Prostate gland (tissue), 2 donors: ENCODE measurements at regions not wholly inside any gene's neighbourhood (a gene's known extent, or its start where the extent isn't known, plus 50 kb on each side); places are given as distances from the start of the nearest gene placed in this dataset.

Experiments
- DNase-seq: peaks from one replicate; pipeline ENCODE4 v3.0.0-alpha.2; 2019; ENCODE audit warnings: low spot score
- H3K27ac ChIP-seq, 2 donors: fragments of 200-600 bp; sonication (generic); 2 replicates each; pipeline ENCODE4 v1.5.1; 2017 to 2019
- H3K27me3 ChIP-seq: fragments of 200-600 bp; sonication (generic); replicated peaks from 2 replicates; pipeline ENCODE4 v1.5.1; 2019; ENCODE audit not compliant: insufficient read depth
- H3K36me3 ChIP-seq, 2 donors: fragments of 200-600 bp; sonication (generic); 1 replicate in 1 of 2; 2 replicates in 1 of 2; pipeline versions ENCODE4 v1.5.1 to v1.8.1; 2017 to 2019
- H3K4me1 ChIP-seq: fragments of 200-600 bp; sonication (generic); replicated peaks from 2 replicates; pipeline ENCODE4 v1.5.1; 2019
- H3K4me3 ChIP-seq, 2 donors: fragments of 200-600 bp; sonication (generic); 2 replicates each; pipeline ENCODE4 v1.5.1; 2017 to 2019
- H3K9me3 ChIP-seq: fragments of 200-600 bp; sonication (generic); 2 replicates; pipeline ENCODE4 v1.5.1; 2017
- POLR2A ChIP-seq: fragments of 450-650 bp; IDR thresholded peaks from one replicate; pipeline ENCODE4 v1.6.1; 2016; ENCODE audit warnings: antibody characterized with exemption, mild to moderate bottlenecking
- POLR2AphosphoS5 ChIP-seq: sonication (generic); formaldehyde crosslinking; IDR thresholded peaks from one replicate; pipeline ENCODE4 v1.6.1; 2017; ENCODE audit warnings: antibody characterized with exemption
- WGBS: methylation state at CpG from one replicate; pipeline ENCODE4 v1.1.5; 2018; 5-methylcytosine and 5-hydroxymethylcytosine counted together
- intact Hi-C: fragments of 100-400 bp; cut with DNase I; formaldehyde crosslinking; loops from one replicate; pipeline ENCODE4 v1.14.2; 2022
- TF ChIP-seq, protein P1 (sequence below), 4 experiments: fragments of 200-600 bp in 2 of 4; fragments of 450-650 bp in 2 of 4; sonication (generic) in 2 of 4; IDR thresholded peaks; 1 replicate in 3 of 4; 2 replicates in 1 of 4; pipeline ENCODE4 v1.5.1; 2016 to 2019; ENCODE audit warnings: antibody characterized with exemption in 4 of 4, mild to moderate bottlenecking in 2 of 4, moderate library complexity in 2 of 4

DNA sequence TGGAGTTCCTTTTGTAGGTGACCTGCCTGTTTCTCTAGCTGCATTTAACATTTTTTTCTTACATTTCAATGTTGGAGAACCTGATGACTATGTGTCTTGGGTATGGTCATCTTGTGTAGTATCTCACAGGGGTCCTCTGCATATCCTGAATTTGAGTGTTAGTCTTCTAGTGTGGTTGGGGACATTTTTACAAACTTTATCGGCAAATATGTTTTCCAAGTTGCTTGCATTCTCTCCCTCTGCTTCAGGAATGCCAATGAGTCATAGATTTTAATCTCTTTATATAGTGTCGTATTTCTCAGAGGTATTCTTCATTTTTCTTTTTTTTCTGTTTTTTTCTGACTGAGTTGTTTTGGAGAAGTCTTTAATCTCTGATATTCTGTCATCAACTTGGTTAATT lies 684.0 kb downstream of the NCAM2 start:
- Histone ChIP-seq H3K4me3 (no peak overlapping the region), H3K36me3 (no peaks in the 10 kb centered on the region), H3K27ac (no peak overlapping the region), H3K27me3 (no peaks in the 10 kb centered on the region), H3K4me1 (no peaks in the 10 kb centered on the region), H3K9me3 (no peaks in the 10 kb centered on the region)
- no peak for DNase-seq
- 30% methylated on average over 2 of the region's 2 CpGs for WGBS
- no peak for TF ChIP-seq POLR2A
- TF ChIP-seq POLR2AphosphoS5, result no peak
- TF ChIP-seq, protein P1, sequence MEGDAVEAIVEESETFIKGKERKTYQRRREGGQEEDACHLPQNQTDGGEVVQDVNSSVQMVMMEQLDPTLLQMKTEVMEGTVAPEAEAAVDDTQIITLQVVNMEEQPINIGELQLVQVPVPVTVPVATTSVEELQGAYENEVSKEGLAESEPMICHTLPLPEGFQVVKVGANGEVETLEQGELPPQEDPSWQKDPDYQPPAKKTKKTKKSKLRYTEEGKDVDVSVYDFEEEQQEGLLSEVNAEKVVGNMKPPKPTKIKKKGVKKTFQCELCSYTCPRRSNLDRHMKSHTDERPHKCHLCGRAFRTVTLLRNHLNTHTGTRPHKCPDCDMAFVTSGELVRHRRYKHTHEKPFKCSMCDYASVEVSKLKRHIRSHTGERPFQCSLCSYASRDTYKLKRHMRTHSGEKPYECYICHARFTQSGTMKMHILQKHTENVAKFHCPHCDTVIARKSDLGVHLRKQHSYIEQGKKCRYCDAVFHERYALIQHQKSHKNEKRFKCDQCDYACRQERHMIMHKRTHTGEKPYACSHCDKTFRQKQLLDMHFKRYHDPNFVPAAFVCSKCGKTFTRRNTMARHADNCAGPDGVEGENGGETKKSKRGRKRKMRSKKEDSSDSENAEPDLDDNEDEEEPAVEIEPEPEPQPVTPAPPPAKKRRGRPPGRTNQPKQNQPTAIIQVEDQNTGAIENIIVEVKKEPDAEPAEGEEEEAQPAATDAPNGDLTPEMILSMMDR (IDR thresholded peaks at IDR 0.05), result no peak
- intact Hi-C loops, result no loop called here

DNA sequence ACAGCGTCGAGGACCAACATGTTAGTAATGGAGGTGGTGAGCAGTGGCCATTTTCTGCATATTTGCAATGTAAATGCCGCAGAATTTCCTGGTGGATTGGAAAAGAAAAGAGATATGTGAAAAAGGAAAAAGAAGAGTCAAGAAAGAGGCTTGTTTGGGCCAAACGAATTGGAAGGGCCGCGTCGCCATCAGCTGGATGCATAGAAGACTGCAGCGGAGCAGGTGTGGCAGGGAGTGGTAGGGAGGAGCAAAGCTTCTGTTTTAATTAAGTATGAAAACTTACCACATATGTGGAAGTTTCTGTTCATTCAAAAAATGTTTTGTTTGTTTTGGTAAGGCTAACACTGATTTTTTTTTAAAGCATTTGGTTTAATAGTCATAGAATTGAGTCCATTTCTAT lies 690.7 kb downstream of the NCAM2 start:
- no peak for DNase-seq
- intact Hi-C loops, result no loop called here
- WGBS, result 55% methylated on average over 8 of the region's 8 CpGs
- Histone ChIP-seq H3K27ac (no peak overlapping the region), H3K36me3 (no peaks in the 10 kb centered on the region), H3K4me3 (no peak overlapping the region), H3K9me3 (no peaks in the 10 kb centered on the region), H3K4me1 (no peaks in the 10 kb centered on the region), H3K27me3 (no peaks in the 10 kb centered on the region)
- TF ChIP-seq, protein P1 (IDR thresholded peaks at IDR 0.05), result no peak

DNA sequence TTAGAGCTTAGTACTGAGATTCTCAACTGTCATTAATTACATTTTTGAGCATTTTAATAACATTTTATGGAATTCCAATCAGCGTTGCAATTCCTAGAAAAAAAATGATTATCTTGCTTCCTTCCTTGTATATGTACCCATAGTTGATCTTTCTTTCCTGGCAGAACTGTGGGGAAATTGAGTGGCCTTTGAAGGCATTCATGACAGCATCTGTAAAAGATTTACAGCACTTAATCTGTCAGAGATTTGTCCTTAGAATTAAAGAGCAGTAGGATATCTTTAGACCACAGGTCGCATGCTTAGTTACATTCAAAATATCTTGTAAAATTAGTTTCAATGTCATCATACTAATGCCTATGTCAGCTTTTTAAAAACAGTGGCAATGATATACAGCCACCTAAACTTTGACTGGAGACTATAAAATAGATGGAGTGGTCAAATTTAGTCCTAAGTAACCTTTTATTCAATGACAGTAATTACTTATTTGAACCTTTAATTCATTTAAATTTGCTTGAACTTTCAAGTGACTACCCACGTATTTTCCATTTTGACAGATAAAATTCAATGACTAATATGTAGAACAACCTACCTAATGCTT lies 692.0 kb downstream of the NCAM2 start:
- 60% methylated on average over 3 of the region's 3 CpGs for WGBS

GRCh38 chr21:21712748-21713520 lies 714.7 kb downstream of the NCAM2 start:
- intact Hi-C loops, result no loop called here
- WGBS, result 50% methylated on average over 4 of the region's 4 CpGs
- no peaks in the 10 kb centered on the region for H3K4me1 ChIP-seq

More for the DNA sequence above, 692.0 kb downstream of the NCAM2 start:
- H3K4me3 ChIP-seq, result no peak overlapping the region
- H3K27ac ChIP-seq, result no peak overlapping the region
- H3K9me3 ChIP-seq, result no peaks in the 10 kb centered on the region
- TF ChIP-seq, protein P1 (IDR thresholded peaks at IDR 0.05), result no peak
- TF ChIP-seq POLR2A, result no peak
- TF ChIP-seq POLR2AphosphoS5, result no peak
- H3K4me1 ChIP-seq, result no peaks in the 10 kb centered on the region
- intact Hi-C loops, result no loop called here
- DNase-seq, result no peak
- no peaks in the 10 kb centered on the region for H3K27me3 ChIP-seq
- H3K36me3 ChIP-seq, result no peaks in the 10 kb centered on the region

More at GRCh38 chr21:21712748-21713520, 714.7 kb downstream of the NCAM2 start:
- no peaks in the 10 kb centered on the region for H3K36me3 ChIP-seq
- no peaks in the 10 kb centered on the region for H3K9me3 ChIP-seq
- H3K27me3 ChIP-seq, result no peaks in the 10 kb centered on the region
- TF ChIP-seq, protein P1 (IDR thresholded peaks at IDR 0.05), result no peak
- TF ChIP-seq POLR2A (no peak), POLR2AphosphoS5 (no peak)
- no peak for DNase-seq
- H3K4me3 ChIP-seq, result no peak overlapping the region
- H3K27ac ChIP-seq, result no peak overlapping the region
